ENCODE measurements at regions not wholly inside any gene's neighbourhood (a gene's known extent, or its start where the extent isn't known, plus 50 kb on each side); places are given as distances from the start of the nearest gene placed in this dataset.
"Not testable (repeated sequence)": the region's sequence is repeated elsewhere in the genome, so short reads cannot be mapped to it uniquely, and the experiment has no call there.

- TF ChIP-seq POLR2A, CTCF (IDR thresholded peaks at IDR 0.05): not testable (repeated sequence)
These were observed 506.0 kb downstream of the SOX6 start for GRCh38 chr11:15850335-15850734.

All from uterus (tissue), 2 donors.